ENCODE measurements at regions not wholly inside any gene's neighbourhood (a gene's known extent, or its start where the extent isn't known, plus 50 kb on each side); places are given as distances from the start of the nearest gene placed in this dataset.

- TF ChIP-seq CTCF (IDR thresholded peaks at IDR 0.05) (no peak), POLR2A (IDR thresholded peaks at IDR 0.05) (no peak)
Observed at GRCh38 chr11:22084564-22084963, 108.3 kb upstream of the ANO5 start.

Data from heart left ventricle (tissue), 13 donors.